Activated T-helper 1 cell treated with anti-CD3 and anti-CD28 coated beads, Interleukin-12 subunit alpha, Interleukin-12 subunit beta, Interleukin-2, Interleukin-4 antibody, amounts not matched to agents 30 ng/mL and 10 ng/mL and 1 ng/mL, durations not matched to agents 14 hours and 24 hours and 36 hours (primary cell): ENCODE measurements at regions not wholly inside any gene's neighbourhood (a gene's known extent, or its start where the extent isn't known, plus 50 kb on each side); places are given as distances from the start of the nearest gene placed in this dataset.
A peak's percentile ranks its signal among the peaks of the same experiment; 100 is the strongest.
"Not testable (repeated sequence)": the region's sequence is repeated elsewhere in the genome, so short reads cannot be mapped to it uniquely, and the experiment has no call there.

Experiments used
- DNase-seq: peaks from one replicate; pipeline ENCODE4 v3.0.0; 2021; ENCODE audit warnings: low spot score
- H3K27ac Mint-ChIP-seq: one replicate; pipeline ENCODE4 v1.8.0; 2021; ENCODE audit warnings: mild to moderate bottlenecking, mixed read lengths
- H3K27me3 Mint-ChIP-seq: one replicate; pipeline ENCODE4 v1.8.0; 2022; ENCODE audit warnings: mild to moderate bottlenecking, moderate library complexity, mixed read lengths; ENCODE audit not compliant: insufficient read depth
- H3K36me3 Mint-ChIP-seq: one replicate; pipeline ENCODE4 v1.8.0; 2021; ENCODE audit warnings: low read depth, mixed read lengths
- H3K4me1 Mint-ChIP-seq: one replicate; pipeline ENCODE4 v1.8.0; 2021; ENCODE audit warnings: low read depth, mixed read lengths
- H3K4me3 Mint-ChIP-seq: one replicate; pipeline ENCODE4 v1.8.0; 2021; ENCODE audit warnings: mild to moderate bottlenecking, moderate library complexity, mixed read lengths
- H3K9me3 Mint-ChIP-seq: one replicate; pipeline ENCODE4 v1.8.0; 2021; ENCODE audit warnings: mixed read lengths
- intact Hi-C: fragments of 100-400 bp; cut with micrococcal nuclease; formaldehyde crosslinking; loops from one replicate; pipeline ENCODE4 v1.15.1; 2024

GRCh38 chr16:10326647-10327046 lies 59.2 kb upstream of the ATF7IP2 start:
- Mint-ChIP-seq H3K4me1 (peaks cover 39% of the 10 kb centered on the region), H3K27ac (no peak overlapping the region), H3K9me3 (peaks cover 10% of the 10 kb centered on the region), H3K4me3 (no peak overlapping the region), H3K27me3 (peaks cover 2% of the 10 kb centered on the region), H3K36me3 (peaks cover 7% of the 10 kb centered on the region)
- no peak for DNase-seq
- intact Hi-C loops: no loop called here

- H3K36me3 Mint-ChIP-seq, H3K27ac Mint-ChIP-seq, H3K4me3 Mint-ChIP-seq, DNase-seq, H3K27me3 Mint-ChIP-seq: not testable (repeated sequence)
- intact Hi-C loops: loop anchor here (2.0 kb wide), 3 partner anchors 35 to 61 kb away; partner anchors contain the start of gene ATF7IP2
- H3K4me1 Mint-ChIP-seq: peaks cover 51% of the 10 kb centered on the region
- H3K9me3 Mint-ChIP-seq: peaks cover 10% of the 10 kb centered on the region
Observed at GRCh38 chr16:10328291-10328690, 57.6 kb upstream of the ATF7IP2 start.

DNA sequence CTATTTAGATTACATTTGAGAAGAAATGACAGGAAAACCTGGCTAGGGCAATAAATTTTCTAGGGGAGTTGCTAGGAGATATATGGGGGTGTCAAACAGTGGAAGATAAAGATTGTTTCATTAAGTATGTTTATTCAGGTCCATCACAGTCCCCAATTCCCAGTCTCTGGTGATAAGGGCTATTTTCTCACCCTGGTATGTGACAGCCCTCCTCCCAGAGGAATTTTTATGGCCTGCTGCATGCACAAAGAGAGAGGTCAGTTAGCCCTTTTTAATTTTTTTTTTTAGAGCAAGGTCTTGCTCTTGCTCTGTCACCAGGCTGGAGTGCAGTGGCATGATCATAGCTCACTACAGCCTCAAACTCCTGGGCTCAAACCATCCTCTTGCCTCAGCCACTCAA lies 53.6 kb upstream of the ATF7IP2 start:
- intact Hi-C loops: loop anchor here (5.0 kb wide), 1 partner anchor 545 kb away; the partner anchor contains the start of gene CIITA
- no peak overlapping the region for H3K4me3 Mint-ChIP-seq

DNA sequence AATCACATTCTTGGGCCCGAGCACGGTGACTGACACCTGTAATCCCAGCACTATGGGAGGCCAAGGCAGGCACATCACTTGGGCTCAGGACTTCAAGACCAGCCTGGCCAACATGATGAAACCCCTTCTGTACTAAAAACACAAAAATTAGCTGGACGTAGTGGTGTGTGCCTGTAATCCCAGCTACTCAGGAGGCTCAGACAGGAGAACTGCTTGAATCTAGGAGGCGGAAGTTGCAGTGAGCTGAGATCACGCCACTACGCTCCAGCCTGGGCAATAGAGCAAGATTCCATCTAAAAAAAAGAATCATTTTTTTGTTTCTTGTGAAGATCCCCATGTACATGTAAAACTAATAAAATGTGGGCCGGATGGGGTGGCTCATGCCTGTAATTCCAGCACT lies 53.1 kb upstream of the ATF7IP2 start:
- no peaks in the 10 kb centered on the region for H3K27me3 Mint-ChIP-seq
- peaks cover 51% of the 10 kb centered on the region for H3K4me1 Mint-ChIP-seq
- H3K4me3 Mint-ChIP-seq: peak overlapping the region; percentile 26
- H3K9me3 Mint-ChIP-seq: peaks cover under 1% of the 10 kb centered on the region
- no peak for DNase-seq
- peaks cover under 1% of the 10 kb centered on the region for H3K36me3 Mint-ChIP-seq
- intact Hi-C loops: loop anchor here (5.0 kb wide), 1 partner anchor 545 kb away; the partner anchor contains the start of gene CIITA
- no peak overlapping the region for H3K27ac Mint-ChIP-seq

More for the DNA sequence above, 53.6 kb upstream of the ATF7IP2 start:
- DNase-seq: no peak
- no peaks in the 10 kb centered on the region for H3K27me3 Mint-ChIP-seq
- H3K27ac Mint-ChIP-seq: no peak overlapping the region
- H3K9me3 Mint-ChIP-seq: peaks cover 4% of the 10 kb centered on the region
- H3K36me3 Mint-ChIP-seq: peaks cover 4% of the 10 kb centered on the region
- peaks cover 55% of the 10 kb centered on the region for H3K4me1 Mint-ChIP-seq

- intact Hi-C loops: loop anchor here (5.0 kb wide), 1 partner anchor 544 kb away; the partner anchor contains the start of gene CIITA
- H3K4me3 Mint-ChIP-seq: peak overlapping the region; percentile 26
- DNase-seq: no peak
- H3K4me1 Mint-ChIP-seq: peaks cover 47% of the 10 kb centered on the region
- H3K27ac Mint-ChIP-seq: no peak overlapping the region
- no peaks in the 10 kb centered on the region for H3K36me3 Mint-ChIP-seq
- H3K9me3 Mint-ChIP-seq: no peaks in the 10 kb centered on the region
- no peaks in the 10 kb centered on the region for H3K27me3 Mint-ChIP-seq
Observed at GRCh38 chr16:10333321-10334032, 52.4 kb upstream of the ATF7IP2 start.

DNA sequence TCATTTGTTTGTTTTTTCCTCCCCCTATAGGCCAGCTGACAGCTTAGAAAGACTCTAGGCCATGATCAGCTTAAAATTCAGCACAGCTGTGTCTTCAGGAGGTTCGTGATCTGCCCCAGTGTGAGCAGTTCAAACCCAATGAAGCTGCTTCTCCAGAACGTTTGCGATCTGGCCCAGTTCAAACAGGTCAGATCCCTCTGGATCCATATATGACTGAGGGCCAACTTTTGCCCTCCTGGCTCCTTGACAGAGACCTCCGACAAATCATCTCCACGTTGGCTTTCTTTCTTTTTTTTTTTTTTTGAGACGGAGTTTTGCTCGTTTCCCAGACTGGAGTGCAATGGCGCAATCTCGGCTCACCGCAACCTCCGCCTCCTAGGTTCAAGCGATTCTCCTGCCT lies 50.2 kb upstream of the ATF7IP2 start:
- DNase-seq: no peak
- H3K4me3 Mint-ChIP-seq: no peak overlapping the region
- intact Hi-C loops: no loop called here
- H3K9me3 Mint-ChIP-seq: peaks cover 17% of the 10 kb centered on the region
- peaks cover 35% of the 10 kb centered on the region for H3K4me1 Mint-ChIP-seq
- H3K36me3 Mint-ChIP-seq: peaks cover 7% of the 10 kb centered on the region
- no peaks in the 10 kb centered on the region for H3K27me3 Mint-ChIP-seq
- no peak overlapping the region for H3K27ac Mint-ChIP-seq
